HCT116 (cell line): ENCODE measurements at regions not wholly inside any gene's neighbourhood (a gene's known extent, or its start where the extent isn't known, plus 50 kb on each side); places are given as distances from the start of the nearest gene placed in this dataset.

ENCODE experiments used
- CEBPB ChIP-seq: IDR thresholded peaks from 2 replicates; pipeline ENCODE4 v1.6.1; 2012; ENCODE audit warnings: low read depth
- CTCF ChIP-seq, 3 experiments: fragments of 200-600 bp in 1 of 3; sonication (generic) in 1 of 3; IDR thresholded peaks in 2 of 3; conservative IDR thresholded peaks in 1 of 3; 2 replicates each; pipeline ENCODE4 v1.5.1; 2012 to 2017; ENCODE audit warnings: low read depth in 2 of 3, low read length in 2 of 3, antibody characterized with exemption in 1 of 3, borderline replicate concordance in 1 of 3, control low read depth in 1 of 3, mild to moderate bottlenecking in 1 of 3, mixed read lengths in 1 of 3, mixed run types in 1 of 3, moderate library complexity in 1 of 3; ENCODE audit not compliant: insufficient read depth in 1 of 3
- FOSL1 ChIP-seq: IDR thresholded peaks from 2 replicates; pipeline ENCODE4 v1.6.1; 2012; ENCODE audit warnings: low read depth
- JUND ChIP-seq: IDR thresholded peaks from 2 replicates; pipeline ENCODE4 v1.6.1; 2012
- MAX ChIP-seq: IDR thresholded peaks from 2 replicates; pipeline ENCODE4 v1.6.1; 2012
- POLR2A ChIP-seq: IDR thresholded peaks from 2 replicates; pipeline ENCODE4 v1.7.0; 2011; ENCODE audit warnings: borderline replicate concordance; ENCODE audit not compliant: insufficient read depth, insufficient read length; ENCODE audit errors: extremely low read depth
- POLR2AphosphoS5 ChIP-seq: IDR thresholded peaks from 2 replicates; pipeline ENCODE4 v1.6.1; 2011; ENCODE audit warnings: mild to moderate bottlenecking, low read depth, low read length, moderate library complexity
- REST ChIP-seq: IDR thresholded peaks from 2 replicates; pipeline ENCODE4 v1.6.1; 2012; ENCODE audit warnings: low read depth
- SIN3A ChIP-seq: IDR thresholded peaks from 2 replicates; pipeline ENCODE4 v1.6.1; 2012; ENCODE audit warnings: low read depth
- SRF ChIP-seq: IDR thresholded peaks from 2 replicates; pipeline ENCODE4 v1.6.1; 2012; ENCODE audit warnings: low read depth
- TCF7L2 ChIP-seq: IDR thresholded peaks from 2 replicates; pipeline ENCODE4 v1.7.0; 2011; ENCODE audit warnings: borderline replicate concordance, inconsistent platforms; ENCODE audit not compliant: insufficient read depth, insufficient read length; ENCODE audit errors: extremely low read depth
- YY1 ChIP-seq: IDR thresholded peaks from 2 replicates; pipeline ENCODE4 v1.6.1; 2011; ENCODE audit warnings: low read length, low read depth, moderate library complexity, mild to moderate bottlenecking; ENCODE audit not compliant: insufficient replicate concordance; ENCODE audit errors: extremely low read depth
- ZFX ChIP-seq: fragments of 450-650 bp; IDR thresholded peaks from 2 replicates; pipeline ENCODE4 v1.6.1; 2017

GRCh38 chr16:80457871-80458270, 82.9 kb upstream of the DYNLRB2 start:
- TF ChIP-seq REST (no peak), POLR2AphosphoS5 (no peak), POLR2A (no peak), CTCF (IDR thresholded peaks at IDR 0.05 in 2 of 3, conservative IDR thresholded peaks at IDR 0.05 in 1 of 3; ENCODE audit: borderline replicate concordance in 1 of 3, insufficient read depth in 1 of 3, low read depth in 2 of 3, low read length in 2 of 3) (no peak), JUND (no peak), TCF7L2 (no peak), CEBPB (no peak), FOSL1 (no peak), MAX (no peak), SIN3A (no peak), SRF (no peak), ZFX (no peak), YY1 (no peak)
